CD14-positive monocyte (primary cell): ENCODE measurements at regions not wholly inside any gene's neighbourhood (a gene's known extent, or its start where the extent isn't known, plus 50 kb on each side); places are given as distances from the start of the nearest gene placed in this dataset.
"Not testable (repeated sequence)": the region's sequence is repeated elsewhere in the genome, so short reads cannot be mapped to it uniquely, and the experiment has no call there.

ENCODE experiments used
- DNase-seq, 3 donors: peaks; one replicate each; pipeline ENCODE4 v3.0.0-alpha.2; 2011 to 2022
- H2AFZ ChIP-seq: 2 replicates; pipeline ENCODE4 v1.6.0; 2012; ENCODE audit warnings: mild to moderate bottlenecking, low read depth, low read length, inconsistent platforms; ENCODE audit not compliant: insufficient read depth, poor library complexity, severe bottlenecking
- H3K27ac ChIP-seq, 2 donors: 1 replicate in 1 of 2; 2 replicates in 1 of 2; pipeline ENCODE4 v1.5.1; 2012 to 2013; ENCODE audit warnings: low read length in 2 of 2, control low read depth in 1 of 2, inconsistent platforms in 1 of 2, low read depth in 1 of 2, mild to moderate bottlenecking in 1 of 2
- H3K27me3 ChIP-seq, 2 donors: one replicate each; pipeline versions ENCODE4 v1.6.0 to v1.6.1; 2011 to 2013; ENCODE audit warnings: low read length in 2 of 2; ENCODE audit not compliant: control insufficient read depth in 2 of 2, insufficient read depth in 2 of 2
- H3K36me3 ChIP-seq, 2 donors: replicated peaks in 1 of 2; 1 replicate in 1 of 2; 2 replicates in 1 of 2; pipeline versions ENCODE4 v1.5.1 to v1.6.1; 2012 to 2013; ENCODE audit warnings: low read length in 2 of 2, control low read depth in 1 of 2, inconsistent platforms in 1 of 2, mild to moderate bottlenecking in 1 of 2; ENCODE audit not compliant: insufficient read depth in 2 of 2, control insufficient read depth in 1 of 2
- H3K4me1 ChIP-seq, 2 donors: 1 replicate in 1 of 2; 2 replicates in 1 of 2; pipeline versions ENCODE4 v1.5.1 to v1.6.1; 2012 to 2013; ENCODE audit warnings: low read length in 2 of 2, control low read depth in 1 of 2, inconsistent platforms in 1 of 2, mild to moderate bottlenecking in 1 of 2, moderate library complexity in 1 of 2; ENCODE audit not compliant: insufficient read depth in 2 of 2, control insufficient read depth in 1 of 2
- H3K4me2 ChIP-seq: replicated peaks from 2 replicates; pipeline ENCODE3; 2012; ENCODE audit warnings: low read length, moderate library complexity, mild to moderate bottlenecking; ENCODE audit not compliant: poor library complexity, severe bottlenecking; ENCODE audit errors: extremely low read depth
- H3K4me3 ChIP-seq, 3 experiments: fragments of 200-600 bp in 1 of 3; sonication (generic) in 1 of 3; replicated peaks in 1 of 3; 1 replicate in 2 of 3; 2 replicates in 1 of 3; pipeline ENCODE4 v1.5.1; 2011 to 2013; ENCODE audit warnings: low read length in 3 of 3, mild to moderate bottlenecking in 3 of 3, control low read depth in 2 of 3, low read depth in 2 of 3, inconsistent platforms in 1 of 3, moderate library complexity in 1 of 3
- H3K79me2 ChIP-seq: 2 replicates; pipeline ENCODE4 v1.6.0; 2012; ENCODE audit warnings: mild to moderate bottlenecking, control low read depth, inconsistent platforms, low read length, moderate library complexity; ENCODE audit not compliant: insufficient read depth
- H3K9ac ChIP-seq: 2 replicates; pipeline ENCODE4 v1.6.0; 2017; ENCODE audit warnings: low read length, mild to moderate bottlenecking; ENCODE audit not compliant: insufficient read depth, poor library complexity, severe bottlenecking
- H3K9me3 ChIP-seq, 2 donors: replicated peaks in 1 of 2; 1 replicate in 1 of 2; 2 replicates in 1 of 2; pipeline versions ENCODE4 v1.5.1 to v1.6.1; 2012 to 2013; ENCODE audit warnings: low read length in 2 of 2, control low read depth in 1 of 2; ENCODE audit not compliant: control insufficient read depth in 1 of 2, insufficient read depth in 1 of 2
- H4K20me1 ChIP-seq: 2 replicates; pipeline ENCODE4 v1.6.0; 2012; ENCODE audit warnings: mild to moderate bottlenecking, low read length, control low read depth, moderate library complexity; ENCODE audit not compliant: insufficient read depth
- H3K27ac Mint-ChIP-seq, 7 donors: one replicate each; pipeline ENCODE4 v1.8.0; 2020; ENCODE audit warnings: mild to moderate bottlenecking in 7 of 7, mixed read lengths in 7 of 7, moderate library complexity in 6 of 7, inconsistent platforms in 2 of 7
- H3K27me3 Mint-ChIP-seq, 3 donors: one replicate each; pipeline ENCODE4 v1.8.0; 2021 to 2022; ENCODE audit warnings: low read depth in 3 of 3, mild to moderate bottlenecking in 3 of 3, mixed read lengths in 3 of 3, moderate library complexity in 3 of 3, inconsistent platforms in 1 of 3
- H3K36me3 Mint-ChIP-seq, 2 donors: one replicate each; pipeline ENCODE4 v1.8.0; 2020; ENCODE audit warnings: mixed read lengths in 2 of 2, inconsistent platforms in 1 of 2, mild to moderate bottlenecking in 1 of 2
- H3K4me1 Mint-ChIP-seq: one replicate; pipeline ENCODE4 v1.8.0; 2020; ENCODE audit warnings: mild to moderate bottlenecking, mixed read lengths
- H3K4me3 Mint-ChIP-seq, 2 donors: one replicate each; pipeline ENCODE4 v1.8.0; 2020; ENCODE audit warnings: mild to moderate bottlenecking in 2 of 2, mixed read lengths in 2 of 2, moderate library complexity in 1 of 2
- H3K9me3 Mint-ChIP-seq, 7 donors: one replicate each; pipeline ENCODE4 v1.8.0; 2020 to 2022; ENCODE audit warnings: mixed read lengths in 7 of 7, mild to moderate bottlenecking in 6 of 7, moderate library complexity in 6 of 7, inconsistent platforms in 2 of 7
- WGBS: methylation state at CpG from one replicate; pipeline ENCODE4 v1.1.5; 2013; ENCODE audit warnings: missing lambda C conversion rate; ENCODE audit not compliant: insufficient coverage; 5-methylcytosine and 5-hydroxymethylcytosine counted together
- intact Hi-C, 2 donors: fragments of 100-400 bp; cut with micrococcal nuclease; formaldehyde crosslinking; loops; one replicate each; pipeline versions ENCODE4 v1.15.0 to v1.15.1; 2023
- TF ChIP-seq, protein P1 (sequence below): fragments of 200-600 bp; IDR thresholded peaks from one replicate; pipeline ENCODE4 v1.8.0; 2022; ENCODE audit warnings: antibody characterized with exemption, mild to moderate bottlenecking

DNA sequence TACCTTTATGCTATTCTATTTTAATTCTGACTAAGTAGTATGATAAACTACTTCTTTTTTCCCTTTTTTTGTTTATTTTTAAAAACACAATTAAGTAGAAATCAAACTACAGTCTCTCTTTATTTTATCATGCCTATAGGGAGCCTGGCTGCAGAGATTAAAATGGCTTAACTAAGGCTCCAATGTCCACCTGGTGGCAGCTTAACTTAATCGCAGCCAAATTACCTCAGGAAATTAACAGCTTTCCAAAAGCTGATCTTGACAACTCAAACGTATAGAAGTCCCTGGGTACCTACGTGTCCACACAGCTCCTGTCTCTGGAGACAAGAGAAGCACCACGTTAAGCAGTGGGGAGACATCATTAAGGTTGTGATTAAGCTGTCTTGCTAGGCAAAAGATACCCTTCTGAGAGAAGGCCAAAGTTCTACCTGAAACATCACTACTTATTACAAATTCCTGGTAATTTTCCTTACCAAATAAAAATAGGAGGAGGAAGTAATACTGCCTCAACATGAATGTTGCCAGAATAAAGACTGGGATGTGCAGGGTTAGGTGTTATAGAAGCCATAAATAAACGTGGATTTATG is 63.2 kb upstream of the SNX19 start:
- Histone ChIP-seq H3K4me1 (no peaks in the 10 kb centered on the region), H3K4me3 (no peak overlapping the region), H3K4me2 (no peak overlapping the region), H3K27me3 (no peaks in the 10 kb centered on the region), H3K9me3 (peaks cover 0 to 15% of the 10 kb centered on the region in 2 donors), H3K27ac (no peak overlapping the region), H3K9ac (no peak overlapping the region), H2AFZ (no peak overlapping the region), H4K20me1 (no peaks in the 10 kb centered on the region), H3K36me3 (no peaks in the 10 kb centered on the region), H3K79me2 (no peaks in the 10 kb centered on the region)
- intact Hi-C loops: no loop called here
- peaks cover 3 to 25% (median 8%) of the 10 kb centered on the region in 7 donors for H3K9me3 Mint-ChIP-seq
- DNase-seq: no peak
- TF ChIP-seq, protein P1, sequence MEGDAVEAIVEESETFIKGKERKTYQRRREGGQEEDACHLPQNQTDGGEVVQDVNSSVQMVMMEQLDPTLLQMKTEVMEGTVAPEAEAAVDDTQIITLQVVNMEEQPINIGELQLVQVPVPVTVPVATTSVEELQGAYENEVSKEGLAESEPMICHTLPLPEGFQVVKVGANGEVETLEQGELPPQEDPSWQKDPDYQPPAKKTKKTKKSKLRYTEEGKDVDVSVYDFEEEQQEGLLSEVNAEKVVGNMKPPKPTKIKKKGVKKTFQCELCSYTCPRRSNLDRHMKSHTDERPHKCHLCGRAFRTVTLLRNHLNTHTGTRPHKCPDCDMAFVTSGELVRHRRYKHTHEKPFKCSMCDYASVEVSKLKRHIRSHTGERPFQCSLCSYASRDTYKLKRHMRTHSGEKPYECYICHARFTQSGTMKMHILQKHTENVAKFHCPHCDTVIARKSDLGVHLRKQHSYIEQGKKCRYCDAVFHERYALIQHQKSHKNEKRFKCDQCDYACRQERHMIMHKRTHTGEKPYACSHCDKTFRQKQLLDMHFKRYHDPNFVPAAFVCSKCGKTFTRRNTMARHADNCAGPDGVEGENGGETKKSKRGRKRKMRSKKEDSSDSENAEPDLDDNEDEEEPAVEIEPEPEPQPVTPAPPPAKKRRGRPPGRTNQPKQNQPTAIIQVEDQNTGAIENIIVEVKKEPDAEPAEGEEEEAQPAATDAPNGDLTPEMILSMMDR: no peak
- no peak overlapping the region for H3K4me3 Mint-ChIP-seq
- no peaks in the 10 kb centered on the region for H3K4me1 Mint-ChIP-seq
- peaks cover 0 to 5% (median 1%) of the 10 kb centered on the region in 3 donors for H3K27me3 Mint-ChIP-seq
- 30% methylated on average over 2 of the region's 5 CpGs for WGBS
- no peaks in the 10 kb centered on the region for H3K36me3 Mint-ChIP-seq
- no peak overlapping the region for H3K27ac Mint-ChIP-seq

- intact Hi-C loops: no loop called here
- no peak overlapping the region for H3K9ac ChIP-seq
- no peaks in the 10 kb centered on the region for H3K36me3 Mint-ChIP-seq
- H4K20me1 ChIP-seq: no peaks in the 10 kb centered on the region
- no peak overlapping the region for H3K4me3 Mint-ChIP-seq
- H3K9me3 ChIP-seq: peaks cover 0 to 15% of the 10 kb centered on the region in 2 donors
- H3K4me3 ChIP-seq: no peak overlapping the region
- no peak overlapping the region for H3K4me2 ChIP-seq
- H3K4me1 Mint-ChIP-seq: no peaks in the 10 kb centered on the region
- H3K9me3 Mint-ChIP-seq: peaks cover 3 to 28% (median 9%) of the 10 kb centered on the region in 7 donors
- H2AFZ ChIP-seq: no peak overlapping the region
- peaks cover 0 to 5% (median 1%) of the 10 kb centered on the region in 3 donors for H3K27me3 Mint-ChIP-seq
- no peaks in the 10 kb centered on the region for H3K36me3 ChIP-seq
- TF ChIP-seq, protein P1: no peak
- no peaks in the 10 kb centered on the region for H3K79me2 ChIP-seq
- H3K27ac Mint-ChIP-seq: no peak overlapping the region
- H3K27me3 ChIP-seq: no peaks in the 10 kb centered on the region
- no peak overlapping the region for H3K27ac ChIP-seq
- DNase-seq: no peak
- WGBS: 75% methylated on average over 3 of the region's 5 CpGs
- no peaks in the 10 kb centered on the region for H3K4me1 ChIP-seq
Observed at GRCh38 chr11:130980071-130980862, 64.0 kb upstream of the SNX19 start.

GRCh38 chr11:130984241-130984640 is 68.0 kb upstream of the SNX19 start:
- H3K4me1 ChIP-seq, H3K79me2 ChIP-seq, H3K36me3 ChIP-seq, H3K27ac Mint-ChIP-seq, H3K27me3 ChIP-seq, H3K4me1 Mint-ChIP-seq, H2AFZ ChIP-seq, H3K36me3 Mint-ChIP-seq, H3K9me3 ChIP-seq, H4K20me1 ChIP-seq, H3K27me3 Mint-ChIP-seq, H3K27ac ChIP-seq, intact Hi-C loops, H3K4me3 Mint-ChIP-seq, H3K4me3 ChIP-seq, H3K4me2 ChIP-seq, H3K9ac ChIP-seq, DNase-seq: not testable (repeated sequence)
- WGBS: 94% methylated on average over 9 of the region's 16 CpGs
- peaks cover 2 to 20% (median 4%) of the 10 kb centered on the region in 7 donors for H3K9me3 Mint-ChIP-seq
